SU-DHL-6 (cell line): ENCODE measurements at regions not wholly inside any gene's neighbourhood (a gene's known extent, or its start where the extent isn't known, plus 50 kb on each side); places are given as distances from the start of the nearest gene placed in this dataset.

Experiments used
- H2AFZ ChIP-seq: fragments of 200-600 bp; sonication (generic); 2 replicates; pipeline ENCODE4 v1.6.1; 2014; ENCODE audit warnings: low read depth, mild to moderate bottlenecking, moderate library complexity, mixed read lengths, antibody characterized with exemption, low read length; ENCODE audit not compliant: severe bottlenecking
- H3F3A ChIP-seq: fragments of 200-600 bp; shearing (Covaris generic); 2 replicates; pipeline ENCODE4 v1.6.0; 2016; ENCODE audit warnings: antibody characterized with exemption, mild to moderate bottlenecking; ENCODE audit not compliant: insufficient read depth
- H3K27ac ChIP-seq: fragments of 200-600 bp; sonication (generic); 2 replicates; pipeline ENCODE4 v1.5.1; 2016; ENCODE audit warnings: low read depth, mild to moderate bottlenecking, low read length, moderate library complexity, mixed read lengths
- H3K27me3 ChIP-seq: fragments of 200-600 bp; sonication (generic), shearing (Covaris generic); 2 replicates; pipeline ENCODE4 v1.6.0; 2014; ENCODE audit warnings: mild to moderate bottlenecking, low read length
- H3K36me3 ChIP-seq: fragments of 200-600 bp; sonication (generic); 2 replicates; pipeline ENCODE4 v1.6.1; 2014; ENCODE audit warnings: mild to moderate bottlenecking, low read length, mixed read lengths
- H3K4me2 ChIP-seq: fragments of 300-600, 200-600 bp; shearing (Covaris generic), sonication (generic); 2 replicates; pipeline ENCODE4 v1.6.0; 2014; ENCODE audit warnings: low read length, low read depth, mild to moderate bottlenecking; ENCODE audit not compliant: poor library complexity, severe bottlenecking
- H3K4me3 ChIP-seq: fragments of 200-600 bp; sonication (generic); 2 replicates; pipeline ENCODE4 v1.5.1; 2014; ENCODE audit warnings: antibody characterized with exemption, low read length, mild to moderate bottlenecking, mixed read lengths; ENCODE audit not compliant: insufficient read depth, poor library complexity, severe bottlenecking
- H3K79me2 ChIP-seq: fragments of 200-600 bp; sonication (generic); 2 replicates; pipeline ENCODE4 v1.6.1; 2014; ENCODE audit warnings: mild to moderate bottlenecking, low read length, moderate library complexity; ENCODE audit not compliant: insufficient read depth
- H3K9ac ChIP-seq: fragments of 200-600 bp; sonication (generic); 2 replicates; pipeline ENCODE4 v1.7.0; 2014; ENCODE audit warnings: mild to moderate bottlenecking, low read length
- H3K9me2 ChIP-seq: fragments of 200-600 bp; sonication (generic); replicated peaks from 2 replicates; pipeline ENCODE4 v1.6.1; 2014; ENCODE audit warnings: low read length; ENCODE audit not compliant: insufficient read depth
- H3K9me3 ChIP-seq: fragments of 200-600 bp; sonication (generic); 2 replicates; pipeline ENCODE4 v1.6.1; 2014; ENCODE audit warnings: low read length, mixed read lengths; ENCODE audit not compliant: insufficient read depth
- H4K20me1 ChIP-seq: fragments of 200-600 bp; sonication (generic); 2 replicates; pipeline ENCODE4 v1.6.1; 2014; ENCODE audit warnings: low read depth, mild to moderate bottlenecking, antibody characterized with exemption, low read length, moderate library complexity, mixed read lengths
- CTCF ChIP-seq: fragments of 200-600 bp; sonication (generic); IDR thresholded peaks from one replicate; pipeline ENCODE4 v1.5.1; 2017; ENCODE audit warnings: antibody characterized with exemption, mild to moderate bottlenecking, low read length, moderate library complexity; ENCODE audit not compliant: insufficient read depth, poor library complexity, severe bottlenecking
- EZH2phosphoT487 ChIP-seq: fragments of 200-600 bp; sonication (generic), shearing (Covaris generic); conservative IDR thresholded peaks from 2 replicates; pipeline ENCODE4 v1.6.1; 2018; ENCODE audit warnings: mild to moderate bottlenecking, antibody characterized with exemption, low read length, moderate library complexity, mixed read lengths

- no peak for TF ChIP-seq CTCF
- TF ChIP-seq EZH2phosphoT487: no peak
- H3K27ac ChIP-seq: no peak overlapping the region
- no peak overlapping the region for H2AFZ ChIP-seq
These were observed 154.0 kb downstream of the PSMG1 start for GRCh38 chr21:39029086-39029755.

GRCh38 chr21:39025198-39025597 lies 158.1 kb downstream of the PSMG1 start:
- no peak overlapping the region for H3K4me3 ChIP-seq
- H3K27me3 ChIP-seq: no peaks in the 10 kb centered on the region
- H3K9me2 ChIP-seq: no peaks in the 10 kb centered on the region
- no peaks in the 10 kb centered on the region for H4K20me1 ChIP-seq
- no peak overlapping the region for H3K9ac ChIP-seq
- H3K79me2 ChIP-seq: no peaks in the 10 kb centered on the region
- no peak overlapping the region for H2AFZ ChIP-seq
- no peak overlapping the region for H3K4me2 ChIP-seq
- no peaks in the 10 kb centered on the region for H3K36me3 ChIP-seq
- no peak for TF ChIP-seq EZH2phosphoT487
- no peaks in the 10 kb centered on the region for H3K9me3 ChIP-seq
- H3K27ac ChIP-seq: no peak overlapping the region
- no peaks in the 10 kb centered on the region for H3F3A ChIP-seq

More at GRCh38 chr21:39029086-39029755, 154.0 kb downstream of the PSMG1 start:
- Histone ChIP-seq H3K4me2 (no peak overlapping the region), H4K20me1 (no peaks in the 10 kb centered on the region), H3K9ac (no peak overlapping the region), H3K9me3 (no peaks in the 10 kb centered on the region), H3K27me3 (no peaks in the 10 kb centered on the region), H3K4me3 (no peak overlapping the region), H3K79me2 (no peaks in the 10 kb centered on the region), H3K36me3 (no peaks in the 10 kb centered on the region), H3F3A (no peaks in the 10 kb centered on the region), H3K9me2 (no peaks in the 10 kb centered on the region)

GRCh38 chr21:39024538-39024937 lies 158.7 kb downstream of the PSMG1 start:
- Histone ChIP-seq H3K79me2 (no peaks in the 10 kb centered on the region), H3K4me3 (no peak overlapping the region), H3K27ac (no peak overlapping the region), H2AFZ (no peak overlapping the region), H3K4me2 (no peak overlapping the region), H3K9me2 (no peaks in the 10 kb centered on the region), H3K9ac (no peak overlapping the region), H3K27me3 (no peaks in the 10 kb centered on the region), H3F3A (no peaks in the 10 kb centered on the region), H3K36me3 (no peaks in the 10 kb centered on the region), H4K20me1 (no peaks in the 10 kb centered on the region), H3K9me3 (no peaks in the 10 kb centered on the region)
- no peak for TF ChIP-seq EZH2phosphoT487
- no peak for TF ChIP-seq CTCF

GRCh38 chr21:39022863-39023693 lies 160.2 kb downstream of the PSMG1 start:
- Histone ChIP-seq H3K79me2 (no peaks in the 10 kb centered on the region), H2AFZ (no peak overlapping the region), H3K4me3 (no peak overlapping the region), H3K4me2 (no peak overlapping the region), H3K36me3 (no peaks in the 10 kb centered on the region), H4K20me1 (no peaks in the 10 kb centered on the region), H3K27ac (no peak overlapping the region), H3K9me2 (no peaks in the 10 kb centered on the region), H3F3A (no peaks in the 10 kb centered on the region), H3K27me3 (no peaks in the 10 kb centered on the region), H3K9ac (no peak overlapping the region), H3K9me3 (no peaks in the 10 kb centered on the region)
- TF ChIP-seq EZH2phosphoT487 (no peak), CTCF (no peak)
